Uterus (tissue), 3 donors: ENCODE measurements at regions not wholly inside any gene's neighbourhood (a gene's known extent, or its start where the extent isn't known, plus 50 kb on each side); places are given as distances from the start of the nearest gene placed in this dataset.

Experiments
- DNase-seq, 2 donors: peaks; one replicate each; pipeline ENCODE4 v3.0.0-alpha.2; 2019 to 2020
- H3K27ac ChIP-seq, 2 donors: fragments of 200-600 bp; sonication (generic); 1 replicate in 1 of 2; 2 replicates in 1 of 2; pipeline ENCODE4 v1.5.1; 2016 to 2018
- H3K27me3 ChIP-seq, 2 donors: fragments of 200-600 bp; sonication (generic); one replicate each; pipeline ENCODE4 v1.5.1; 2018 to 2019; ENCODE audit warnings: control low read depth in 1 of 2
- H3K36me3 ChIP-seq, 2 donors: fragments of 200-600 bp; sonication (generic); one replicate each; pipeline ENCODE4 v1.5.1; 2019; ENCODE audit warnings: control low read depth in 1 of 2
- H3K4me1 ChIP-seq, 2 donors: fragments of 200-600 bp; sonication (generic); one replicate each; pipeline ENCODE4 v1.5.1; 2018 to 2019; ENCODE audit warnings: control low read depth in 1 of 2
- H3K4me3 ChIP-seq, 2 donors: fragments of 200-600 bp; sonication (generic); 1 replicate in 1 of 2; 2 replicates in 1 of 2; pipeline ENCODE4 v1.5.1; 2018 to 2019; ENCODE audit warnings: mild to moderate bottlenecking in 1 of 2
- H3K9me3 ChIP-seq, 2 donors: fragments of 200-600 bp; sonication (generic); one replicate each; pipeline ENCODE4 v1.5.1; 2019; ENCODE audit warnings: control low read depth in 1 of 2
- POLR2A ChIP-seq, 2 donors: fragments of 450-650 bp; IDR thresholded peaks; one replicate each; pipeline ENCODE4 v1.6.1; 2016; ENCODE audit warnings: antibody characterized with exemption in 2 of 2, mild to moderate bottlenecking in 1 of 2, moderate library complexity in 1 of 2
- intact Hi-C: fragments of 100-400 bp; cut with DNase I; formaldehyde crosslinking; loops from one replicate; pipeline ENCODE4 v1.15.1; 2023; ENCODE audit warnings: low total_unique reads
- TF ChIP-seq, protein P1 (sequence below), 4 experiments: fragments of 200-600 bp in 2 of 4; fragments of 450-650 bp in 2 of 4; sonication (generic) in 2 of 4; IDR thresholded peaks; one replicate each; pipeline ENCODE4 v1.5.1; 2016 to 2019; ENCODE audit warnings: antibody characterized with exemption in 4 of 4, mild to moderate bottlenecking in 2 of 4, moderate library complexity in 1 of 4
- donor health status: DM: yes; HTN: yes; CAD: no.

- Histone ChIP-seq H3K27ac (no peak overlapping the region), H3K9me3 (no peaks in the 10 kb centered on the region), H3K4me3 (no peak overlapping the region), H3K27me3 (no peaks in the 10 kb centered on the region), H3K36me3 (no peaks in the 10 kb centered on the region), H3K4me1 (no peaks in the 10 kb centered on the region)
- intact Hi-C loops, result no loop called here
- DNase-seq, result no peak
- no peak for TF ChIP-seq POLR2A (IDR thresholded peaks at IDR 0.05)
Measured at GRCh38 chr4:77235289-77235854, 78.4 kb downstream of the CCNG2 start.

DNA sequence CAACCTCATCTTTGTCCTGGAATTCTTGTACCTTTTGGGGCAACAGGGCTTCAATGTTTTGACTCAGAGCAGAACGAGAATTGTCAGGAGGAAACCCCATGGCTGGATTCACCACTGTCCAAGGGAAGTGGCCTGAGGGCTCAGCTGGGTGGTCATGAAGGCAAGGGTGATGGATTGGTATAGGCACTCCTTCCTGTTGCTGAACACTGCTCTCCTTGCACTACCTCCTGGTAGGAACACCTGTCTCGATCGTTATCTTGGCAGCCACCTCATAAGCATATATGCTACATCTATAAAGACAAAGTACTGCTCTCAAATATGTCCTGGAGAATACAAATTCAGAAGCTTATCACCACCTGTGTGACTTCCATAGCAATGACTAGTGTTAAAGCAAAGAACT is 79.8 kb downstream of the CCNG2 start:
- no peaks in the 10 kb centered on the region for H3K36me3 ChIP-seq
- intact Hi-C loops, result no loop called here
- H3K4me3 ChIP-seq, result no peak overlapping the region
- no peak for TF ChIP-seq POLR2A (IDR thresholded peaks at IDR 0.05)
- TF ChIP-seq, protein P1, sequence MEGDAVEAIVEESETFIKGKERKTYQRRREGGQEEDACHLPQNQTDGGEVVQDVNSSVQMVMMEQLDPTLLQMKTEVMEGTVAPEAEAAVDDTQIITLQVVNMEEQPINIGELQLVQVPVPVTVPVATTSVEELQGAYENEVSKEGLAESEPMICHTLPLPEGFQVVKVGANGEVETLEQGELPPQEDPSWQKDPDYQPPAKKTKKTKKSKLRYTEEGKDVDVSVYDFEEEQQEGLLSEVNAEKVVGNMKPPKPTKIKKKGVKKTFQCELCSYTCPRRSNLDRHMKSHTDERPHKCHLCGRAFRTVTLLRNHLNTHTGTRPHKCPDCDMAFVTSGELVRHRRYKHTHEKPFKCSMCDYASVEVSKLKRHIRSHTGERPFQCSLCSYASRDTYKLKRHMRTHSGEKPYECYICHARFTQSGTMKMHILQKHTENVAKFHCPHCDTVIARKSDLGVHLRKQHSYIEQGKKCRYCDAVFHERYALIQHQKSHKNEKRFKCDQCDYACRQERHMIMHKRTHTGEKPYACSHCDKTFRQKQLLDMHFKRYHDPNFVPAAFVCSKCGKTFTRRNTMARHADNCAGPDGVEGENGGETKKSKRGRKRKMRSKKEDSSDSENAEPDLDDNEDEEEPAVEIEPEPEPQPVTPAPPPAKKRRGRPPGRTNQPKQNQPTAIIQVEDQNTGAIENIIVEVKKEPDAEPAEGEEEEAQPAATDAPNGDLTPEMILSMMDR (IDR thresholded peaks at IDR 0.05), result no peak
- no peak overlapping the region for H3K27ac ChIP-seq
- H3K4me1 ChIP-seq, result no peaks in the 10 kb centered on the region
- H3K9me3 ChIP-seq, result no peaks in the 10 kb centered on the region
- DNase-seq, result no peak
- H3K27me3 ChIP-seq, result no peaks in the 10 kb centered on the region

- no peaks in the 10 kb centered on the region for H3K27me3 ChIP-seq
- intact Hi-C loops, result no loop called here
- no peaks in the 10 kb centered on the region for H3K4me1 ChIP-seq
- no peaks in the 10 kb centered on the region for H3K36me3 ChIP-seq
- no peak overlapping the region for H3K27ac ChIP-seq
- no peak overlapping the region for H3K4me3 ChIP-seq
- no peak for DNase-seq
- H3K9me3 ChIP-seq, result no peaks in the 10 kb centered on the region
- TF ChIP-seq, protein P1 (IDR thresholded peaks at IDR 0.05), result peak in 3 of 4 experiments; percentile 5 to 35 (median 20)
- TF ChIP-seq POLR2A (IDR thresholded peaks at IDR 0.05), result no peak
Measured at GRCh38 chr4:77240469-77241066, 83.6 kb downstream of the CCNG2 start.

- Histone ChIP-seq H3K27me3 (no peaks in the 10 kb centered on the region), H3K4me3 (no peak overlapping the region), H3K4me1 (no peaks in the 10 kb centered on the region), H3K9me3 (no peaks in the 10 kb centered on the region), H3K27ac (no peak overlapping the region), H3K36me3 (no peaks in the 10 kb centered on the region)
- no peak for DNase-seq
- TF ChIP-seq, protein P1 (IDR thresholded peaks at IDR 0.05), result no peak
- intact Hi-C loops, result no loop called here
Measured at GRCh38 chr4:77248805-77249204, 91.8 kb downstream of the CCNG2 start.

GRCh38 chr4:77251751-77252150 is 94.7 kb downstream of the CCNG2 start:
- H3K4me3 ChIP-seq, result no peak overlapping the region
- H3K27me3 ChIP-seq, result no peaks in the 10 kb centered on the region
- H3K4me1 ChIP-seq, result no peaks in the 10 kb centered on the region
- intact Hi-C loops, result no loop called here
- DNase-seq, result no peak
- no peaks in the 10 kb centered on the region for H3K36me3 ChIP-seq
- H3K9me3 ChIP-seq, result no peaks in the 10 kb centered on the region
- H3K27ac ChIP-seq, result no peak overlapping the region
- TF ChIP-seq POLR2A (IDR thresholded peaks at IDR 0.05), result no peak
- TF ChIP-seq, protein P1 (IDR thresholded peaks at IDR 0.05), result no peak
